ENCODE measurements at regions not wholly inside any gene's neighbourhood (a gene's known extent, or its start where the extent isn't known, plus 50 kb on each side); places are given as distances from the start of the nearest gene placed in this dataset.
"Not testable (repeated sequence)": the region's sequence is repeated elsewhere in the genome, so short reads cannot be mapped to it uniquely, and the experiment has no call there.

DNA sequence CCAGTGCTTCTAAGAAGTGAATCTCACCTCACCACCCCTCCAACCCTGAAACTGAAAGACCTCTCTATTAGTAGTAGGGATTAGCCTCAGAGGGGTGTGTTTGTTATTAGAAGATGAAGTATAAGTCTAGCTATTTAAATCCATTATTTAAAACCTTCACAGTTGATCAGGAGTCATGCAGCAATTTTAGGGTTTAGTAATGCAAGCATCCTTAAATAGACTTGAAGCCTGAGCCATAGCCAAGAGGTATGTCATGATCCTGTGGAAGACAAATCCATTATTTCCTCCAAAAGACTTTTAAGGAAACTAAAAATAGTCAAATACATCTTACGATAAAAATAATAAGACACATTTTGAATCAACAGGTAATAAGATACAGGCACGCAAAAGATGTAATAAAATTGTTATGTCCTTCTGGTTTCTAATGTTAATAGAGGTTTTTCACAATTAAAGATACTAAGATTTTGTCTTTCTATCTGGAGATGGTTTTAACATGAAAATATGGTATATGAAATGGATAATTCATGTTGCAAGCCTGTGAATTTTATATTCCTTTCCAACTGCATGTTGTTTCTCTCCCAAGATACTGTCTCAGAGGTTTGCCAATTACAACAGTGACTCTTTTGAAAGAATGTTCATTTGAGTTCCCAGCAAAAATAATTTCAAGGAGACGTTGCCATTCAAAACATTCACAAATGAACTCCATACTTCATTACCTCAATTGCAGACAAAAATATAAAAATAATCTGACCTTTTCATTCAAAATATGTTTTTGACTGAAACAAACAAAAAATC lies 68.0 kb downstream of the LUZP4 start:
- peak overlapping the region; percentile 8 for H3K4me3 ChIP-seq (ENCODE audit: insufficient read depth, low read length)
- no peak for DNase-seq (ENCODE audit: insufficient read length, low spot score, missing footprints)
- H4K20me1 ChIP-seq (ENCODE audit: insufficient read depth, low read length) = no peaks in the 10 kb centered on the region
- H2AFZ ChIP-seq (ENCODE audit: low read length) = no peak overlapping the region
- H3K27ac ChIP-seq (ENCODE audit: low read depth, low read length) = peak overlapping the region; percentile 85
- H3K4me1 ChIP-seq (ENCODE audit: insufficient read depth, low read length) = peaks cover 18% of the 10 kb centered on the region
- TF ChIP-seq, protein P1, sequence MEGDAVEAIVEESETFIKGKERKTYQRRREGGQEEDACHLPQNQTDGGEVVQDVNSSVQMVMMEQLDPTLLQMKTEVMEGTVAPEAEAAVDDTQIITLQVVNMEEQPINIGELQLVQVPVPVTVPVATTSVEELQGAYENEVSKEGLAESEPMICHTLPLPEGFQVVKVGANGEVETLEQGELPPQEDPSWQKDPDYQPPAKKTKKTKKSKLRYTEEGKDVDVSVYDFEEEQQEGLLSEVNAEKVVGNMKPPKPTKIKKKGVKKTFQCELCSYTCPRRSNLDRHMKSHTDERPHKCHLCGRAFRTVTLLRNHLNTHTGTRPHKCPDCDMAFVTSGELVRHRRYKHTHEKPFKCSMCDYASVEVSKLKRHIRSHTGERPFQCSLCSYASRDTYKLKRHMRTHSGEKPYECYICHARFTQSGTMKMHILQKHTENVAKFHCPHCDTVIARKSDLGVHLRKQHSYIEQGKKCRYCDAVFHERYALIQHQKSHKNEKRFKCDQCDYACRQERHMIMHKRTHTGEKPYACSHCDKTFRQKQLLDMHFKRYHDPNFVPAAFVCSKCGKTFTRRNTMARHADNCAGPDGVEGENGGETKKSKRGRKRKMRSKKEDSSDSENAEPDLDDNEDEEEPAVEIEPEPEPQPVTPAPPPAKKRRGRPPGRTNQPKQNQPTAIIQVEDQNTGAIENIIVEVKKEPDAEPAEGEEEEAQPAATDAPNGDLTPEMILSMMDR (IDR thresholded peaks at IDR 0.05; ENCODE audit: extremely low read depth, low read depth, low read length) = no peak
- H3K9me3 ChIP-seq (ENCODE audit: low read depth, low read length) = no peaks in the 10 kb centered on the region
- no peaks in the 10 kb centered on the region for H3K79me2 ChIP-seq (ENCODE audit: insufficient read depth, low read length)
- no peaks in the 10 kb centered on the region for H3K36me3 ChIP-seq (ENCODE audit: insufficient read depth, low read length)
- peaks cover 4% of the 10 kb centered on the region for H3K27me3 ChIP-seq (ENCODE audit: insufficient read depth, low read length)
- peak overlapping the region; percentile 46 for H3K4me2 ChIP-seq (ENCODE audit: insufficient read depth, low read length)

DNA sequence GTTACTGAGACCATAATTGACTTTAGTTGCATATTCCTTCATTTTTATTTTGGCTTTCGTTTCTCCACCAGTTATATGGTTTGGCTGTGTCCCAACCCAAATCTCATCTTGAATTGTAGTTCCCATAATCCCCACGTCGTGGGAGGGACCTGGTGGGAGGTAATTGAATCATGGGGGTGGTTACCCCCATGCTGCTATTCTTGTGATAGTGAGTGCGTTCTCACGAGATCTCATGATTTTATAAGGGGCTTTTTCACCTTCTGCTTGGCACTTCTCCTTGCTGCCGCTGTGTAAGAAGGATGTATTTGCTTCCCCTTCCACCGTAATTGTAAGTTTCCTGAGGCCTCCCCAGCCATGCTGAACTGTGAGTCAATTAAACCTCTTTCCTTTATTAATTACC lies 70.0 kb downstream of the LUZP4 start:
- not testable (repeated sequence) for H3K4me3 ChIP-seq (ENCODE audit: insufficient read depth, low read length); H3K27me3 ChIP-seq (ENCODE audit: insufficient read depth, low read length); H3K9me3 ChIP-seq (ENCODE audit: low read depth, low read length); H3K27ac ChIP-seq (ENCODE audit: low read depth, low read length); H3K36me3 ChIP-seq (ENCODE audit: insufficient read depth, low read length); DNase-seq (ENCODE audit: insufficient read length, low spot score, missing footprints); H4K20me1 ChIP-seq (ENCODE audit: insufficient read depth, low read length); H2AFZ ChIP-seq (ENCODE audit: low read length); H3K79me2 ChIP-seq (ENCODE audit: insufficient read depth, low read length)
- Histone ChIP-seq H3K4me1 (ENCODE audit: insufficient read depth, low read length) (peaks cover 26% of the 10 kb centered on the region), H3K4me2 (ENCODE audit: insufficient read depth, low read length) (peak overlapping the region; percentile 15)

DNA sequence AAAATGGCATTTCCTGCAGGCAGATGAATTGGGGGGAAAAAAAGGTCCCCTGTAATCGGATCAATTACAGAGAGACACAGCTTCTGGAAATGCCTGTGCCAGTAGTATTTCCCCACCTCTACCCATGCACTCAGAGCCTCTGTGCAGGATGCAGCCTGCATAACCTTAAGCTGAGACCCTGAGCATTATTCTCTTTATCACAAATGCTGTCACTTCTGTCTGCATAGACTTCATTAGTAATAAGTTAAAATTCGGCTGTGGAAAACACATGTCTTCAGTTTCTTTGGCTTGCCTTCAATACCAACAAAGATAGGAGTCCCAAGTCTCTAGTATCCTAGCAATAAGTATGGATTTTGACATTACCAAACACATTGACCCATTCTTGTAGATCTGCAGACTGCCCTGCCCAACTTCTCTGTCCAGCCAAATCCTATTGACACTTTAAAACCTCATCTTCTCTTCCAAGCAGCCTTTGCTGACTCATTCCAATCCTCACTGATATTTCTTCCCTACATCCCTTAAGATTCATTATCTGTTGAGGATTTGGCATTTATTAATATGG lies 70.8 kb downstream of the LUZP4 start:
- no peak overlapping the region for H3K4me3 ChIP-seq (ENCODE audit: insufficient read depth, low read length)
- peak overlapping the region; percentile 15 for H3K4me2 ChIP-seq (ENCODE audit: insufficient read depth, low read length)
- peak; percentile 53 for DNase-seq (ENCODE audit: insufficient read length, low spot score, missing footprints)
- H3K4me1 ChIP-seq (ENCODE audit: insufficient read depth, low read length) = peaks cover 26% of the 10 kb centered on the region
- no peaks in the 10 kb centered on the region for H3K36me3 ChIP-seq (ENCODE audit: insufficient read depth, low read length)
- no peaks in the 10 kb centered on the region for H3K79me2 ChIP-seq (ENCODE audit: insufficient read depth, low read length)
- H2AFZ ChIP-seq (ENCODE audit: low read length) = no peak overlapping the region
- no peaks in the 10 kb centered on the region for H3K9me3 ChIP-seq (ENCODE audit: low read depth, low read length)
- no peaks in the 10 kb centered on the region for H4K20me1 ChIP-seq (ENCODE audit: insufficient read depth, low read length)
- no peak overlapping the region for H3K27ac ChIP-seq (ENCODE audit: low read depth, low read length)
- H3K27me3 ChIP-seq (ENCODE audit: insufficient read depth, low read length) = peaks cover 9% of the 10 kb centered on the region
- TF ChIP-seq, protein P1 (IDR thresholded peaks at IDR 0.05; ENCODE audit: extremely low read depth, low read depth, low read length) = no peak

DNA sequence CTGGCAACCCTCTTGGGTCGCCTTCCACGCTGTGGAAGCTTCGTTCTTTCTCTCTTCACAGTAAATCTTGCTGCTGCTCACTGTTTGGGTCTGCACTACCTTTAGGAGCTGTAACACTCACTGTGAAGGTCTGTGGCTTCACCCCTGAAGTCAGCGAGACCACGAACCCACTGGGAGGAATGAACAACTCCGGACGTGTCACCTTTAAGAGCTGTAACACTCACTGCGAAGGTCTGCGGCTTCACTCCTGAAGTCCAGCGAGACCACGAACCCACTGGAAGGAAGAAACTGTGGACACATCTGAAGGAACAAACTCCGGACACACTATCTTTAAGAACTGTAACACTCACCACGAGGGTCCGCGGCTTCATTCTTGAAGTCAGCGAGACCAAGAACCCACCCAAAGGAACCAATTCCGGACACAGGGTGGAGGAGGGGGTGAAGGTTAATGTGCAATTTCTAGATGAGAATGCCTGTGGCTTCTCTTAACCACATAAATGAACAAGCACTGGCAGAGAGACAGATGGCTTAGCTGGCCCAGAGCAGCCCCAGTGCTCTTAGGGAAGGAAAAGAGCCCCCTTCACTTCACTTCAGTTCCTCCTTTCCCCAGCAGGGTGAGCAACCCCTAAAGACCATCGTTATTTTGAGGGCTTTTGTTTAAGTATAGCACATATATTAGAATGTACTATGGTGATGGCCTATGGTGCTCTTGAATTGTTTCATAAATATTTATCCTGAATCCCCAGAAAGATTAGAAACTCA lies 73.0 kb downstream of the LUZP4 start:
- no peaks in the 10 kb centered on the region for H3K9me3 ChIP-seq (ENCODE audit: low read depth, low read length)
- peaks cover 26% of the 10 kb centered on the region for H3K4me1 ChIP-seq (ENCODE audit: insufficient read depth, low read length)
- peak overlapping the region; percentile 38 for H2AFZ ChIP-seq (ENCODE audit: low read length)
- peaks cover 9% of the 10 kb centered on the region for H3K27me3 ChIP-seq (ENCODE audit: insufficient read depth, low read length)
- H3K36me3 ChIP-seq (ENCODE audit: insufficient read depth, low read length) = no peaks in the 10 kb centered on the region
- TF ChIP-seq, protein P1 (IDR thresholded peaks at IDR 0.05; ENCODE audit: extremely low read depth, low read depth, low read length) = peak; percentile 53
- peak overlapping the region; percentile 49 for H3K4me3 ChIP-seq (ENCODE audit: insufficient read depth, low read length)
- no peak overlapping the region for H3K27ac ChIP-seq (ENCODE audit: low read depth, low read length)
- DNase-seq (ENCODE audit: insufficient read length, low spot score, missing footprints) = peak; percentile 47
- no peaks in the 10 kb centered on the region for H4K20me1 ChIP-seq (ENCODE audit: insufficient read depth, low read length)
- H3K4me2 ChIP-seq (ENCODE audit: insufficient read depth, low read length) = peak overlapping the region; percentile 65
- no peaks in the 10 kb centered on the region for H3K79me2 ChIP-seq (ENCODE audit: insufficient read depth, low read length)

Measured in osteoblast (primary cell).